Gastrocnemius medialis (tissue), 4 donors: ENCODE measurements at regions not wholly inside any gene's neighbourhood (a gene's known extent, or its start where the extent isn't known, plus 50 kb on each side); places are given as distances from the start of the nearest gene placed in this dataset.

ENCODE experiments used
- POLR2A ChIP-seq, 2 donors: fragments of 450-650 bp; IDR thresholded peaks; one replicate each; pipeline ENCODE4 v1.6.1; 2017; ENCODE audit warnings: antibody characterized with exemption in 2 of 2, mild to moderate bottlenecking in 2 of 2, moderate library complexity in 2 of 2
- TF ChIP-seq, protein P1 (sequence below), 5 experiments: fragments of 450-650 bp in 3 of 5; fragments of 200-600 bp in 2 of 5; sonication (generic) in 2 of 5; IDR thresholded peaks in 4 of 5; conservative IDR thresholded peaks in 1 of 5; 1 replicate in 4 of 5; 2 replicates in 1 of 5; pipeline ENCODE4 v1.5.1; 2016 to 2019; ENCODE audit warnings: antibody characterized with exemption in 5 of 5, mild to moderate bottlenecking in 3 of 5, moderate library complexity in 3 of 5

DNA sequence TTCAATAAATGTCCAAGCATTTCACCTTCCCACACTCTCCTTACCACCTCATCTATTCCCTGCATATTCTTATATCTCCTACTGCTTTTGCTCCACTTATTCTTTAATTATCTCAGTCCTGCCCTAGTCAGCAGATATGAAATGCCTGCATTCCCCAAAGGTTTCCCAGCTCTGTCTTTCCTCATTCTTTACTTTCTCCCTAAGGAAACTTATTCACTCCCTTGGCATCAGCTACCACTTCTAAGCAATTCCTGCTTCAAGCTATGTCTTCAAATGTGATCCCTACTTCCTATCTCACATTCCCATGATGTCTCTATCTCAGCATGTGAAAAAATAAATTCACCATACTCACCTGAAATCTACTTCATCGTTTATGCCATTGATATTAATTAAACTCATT lies 111.8 kb downstream of the CAPZA3 start:
- no peak for TF ChIP-seq POLR2A (IDR thresholded peaks at IDR 0.05)
- TF ChIP-seq, protein P1, sequence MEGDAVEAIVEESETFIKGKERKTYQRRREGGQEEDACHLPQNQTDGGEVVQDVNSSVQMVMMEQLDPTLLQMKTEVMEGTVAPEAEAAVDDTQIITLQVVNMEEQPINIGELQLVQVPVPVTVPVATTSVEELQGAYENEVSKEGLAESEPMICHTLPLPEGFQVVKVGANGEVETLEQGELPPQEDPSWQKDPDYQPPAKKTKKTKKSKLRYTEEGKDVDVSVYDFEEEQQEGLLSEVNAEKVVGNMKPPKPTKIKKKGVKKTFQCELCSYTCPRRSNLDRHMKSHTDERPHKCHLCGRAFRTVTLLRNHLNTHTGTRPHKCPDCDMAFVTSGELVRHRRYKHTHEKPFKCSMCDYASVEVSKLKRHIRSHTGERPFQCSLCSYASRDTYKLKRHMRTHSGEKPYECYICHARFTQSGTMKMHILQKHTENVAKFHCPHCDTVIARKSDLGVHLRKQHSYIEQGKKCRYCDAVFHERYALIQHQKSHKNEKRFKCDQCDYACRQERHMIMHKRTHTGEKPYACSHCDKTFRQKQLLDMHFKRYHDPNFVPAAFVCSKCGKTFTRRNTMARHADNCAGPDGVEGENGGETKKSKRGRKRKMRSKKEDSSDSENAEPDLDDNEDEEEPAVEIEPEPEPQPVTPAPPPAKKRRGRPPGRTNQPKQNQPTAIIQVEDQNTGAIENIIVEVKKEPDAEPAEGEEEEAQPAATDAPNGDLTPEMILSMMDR (IDR thresholded peaks at IDR 0.05 in 4 of 5, conservative IDR thresholded peaks at IDR 0.05 in 1 of 5), result no peak
